HG03097 (cell line): ENCODE measurements at regions not wholly inside any gene's neighbourhood (a gene's known extent, or its start where the extent isn't known, plus 50 kb on each side); places are given as distances from the start of the nearest gene placed in this dataset.
A peak's percentile ranks its signal among the peaks of the same experiment; 100 is the strongest.

Experiments
- ATAC-seq: cut with Tn5 transposase; IDR thresholded peaks from one replicate; pipeline ENCODE4 v1.9.1; 2021; ENCODE audit not compliant: unreplicated experiment, low FRiP score

DNA sequence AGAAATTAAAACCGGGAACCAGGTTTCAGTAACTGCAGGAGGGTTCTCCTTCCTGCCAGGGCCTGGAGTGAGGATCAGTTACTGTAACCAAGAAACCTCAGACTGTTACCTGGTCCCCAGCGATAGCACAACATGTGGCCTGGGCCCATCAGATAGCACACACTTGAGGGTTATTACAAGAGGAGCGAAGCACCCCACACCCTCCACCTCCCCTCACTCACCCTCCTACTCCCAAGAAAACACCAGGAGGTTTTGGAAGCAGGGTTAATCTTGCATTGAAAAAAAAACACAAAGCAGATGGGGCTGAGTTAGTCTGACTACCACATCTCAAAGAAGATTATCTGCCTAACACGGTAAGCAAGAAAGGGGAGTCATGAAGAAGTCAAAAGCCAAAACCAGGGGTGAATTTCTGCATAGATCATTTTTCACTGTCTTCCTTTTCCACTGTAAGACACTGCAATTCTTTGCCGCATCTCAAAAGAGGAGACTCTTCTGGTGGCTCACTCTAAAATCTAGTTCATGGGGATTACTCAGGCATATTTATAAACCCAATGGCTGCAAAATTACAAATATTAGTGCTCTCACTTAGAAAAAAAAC is 75.9 kb upstream of the DOCK9 start:
- no peak for ATAC-seq

DNA sequence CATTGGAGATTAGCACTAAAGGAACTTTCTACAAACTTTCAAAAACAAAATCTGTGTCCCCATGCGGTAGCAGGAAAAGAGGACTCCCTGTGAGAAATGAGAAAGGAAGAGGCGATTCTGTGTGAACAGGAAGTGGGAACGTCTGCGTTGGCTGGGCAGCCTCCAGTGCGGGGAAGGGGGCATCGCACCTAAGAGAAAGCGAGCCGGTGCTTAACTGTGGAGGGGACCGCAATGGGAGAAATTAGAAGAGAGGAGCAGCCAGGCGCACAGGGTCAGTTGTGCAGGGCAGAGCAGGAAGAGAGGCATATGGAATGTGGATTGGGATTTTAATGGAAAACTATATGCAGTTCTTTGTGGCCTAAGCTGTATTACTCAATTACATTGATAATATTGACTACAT is 77.4 kb upstream of the DOCK9 start:
- no peak for ATAC-seq

DNA sequence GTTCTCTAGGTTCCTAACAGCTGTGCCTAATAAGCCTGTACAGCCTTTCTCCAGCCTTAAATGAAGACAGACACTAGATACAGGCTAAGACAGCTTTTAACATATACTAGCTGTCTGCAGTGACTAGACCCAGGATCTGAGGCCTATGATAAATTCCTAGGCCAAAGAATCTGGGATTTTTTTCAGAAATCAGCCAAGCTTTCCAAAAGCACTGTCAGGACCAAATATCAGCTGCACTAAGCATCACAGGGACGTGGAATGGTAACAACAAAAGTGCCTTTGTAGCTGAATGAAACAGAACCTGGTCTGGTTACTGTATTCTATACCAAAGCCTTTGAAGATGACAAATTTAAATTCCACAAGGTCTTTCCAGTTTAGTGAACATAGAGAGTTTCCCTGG is 77.9 kb upstream of the DOCK9 start:
- ATAC-seq: no peak

DNA sequence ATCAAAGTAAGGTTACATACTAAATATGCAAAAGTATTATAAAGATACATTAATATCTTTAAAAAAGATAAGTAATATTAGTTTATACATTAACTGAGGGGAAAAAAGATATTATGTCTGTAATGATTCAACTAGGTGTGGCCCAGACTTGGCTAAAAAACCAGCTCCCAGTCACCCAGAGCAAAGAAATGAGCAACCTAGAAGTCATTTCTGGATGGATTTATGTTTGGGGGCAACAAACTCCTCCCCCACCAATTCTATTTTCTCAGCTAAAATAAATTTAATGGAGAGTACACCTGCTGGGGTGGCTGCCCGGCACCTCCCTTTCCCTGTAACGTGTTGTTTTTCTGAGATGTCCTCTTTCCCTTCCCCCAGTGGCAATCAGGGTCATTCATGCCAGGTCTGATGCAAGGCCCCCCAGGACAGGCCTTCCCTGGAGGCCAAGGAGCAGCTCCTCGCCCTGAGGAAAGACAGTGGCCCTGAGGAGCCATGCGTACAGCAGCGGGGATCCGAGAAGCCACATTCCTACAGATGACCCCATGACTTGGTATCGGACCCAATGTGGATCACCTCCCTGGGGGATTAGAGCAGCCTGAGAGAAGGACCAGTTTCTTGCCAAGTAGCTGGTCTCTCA is 78.6 kb upstream of the DOCK9 start:
- ATAC-seq: no peak

DNA sequence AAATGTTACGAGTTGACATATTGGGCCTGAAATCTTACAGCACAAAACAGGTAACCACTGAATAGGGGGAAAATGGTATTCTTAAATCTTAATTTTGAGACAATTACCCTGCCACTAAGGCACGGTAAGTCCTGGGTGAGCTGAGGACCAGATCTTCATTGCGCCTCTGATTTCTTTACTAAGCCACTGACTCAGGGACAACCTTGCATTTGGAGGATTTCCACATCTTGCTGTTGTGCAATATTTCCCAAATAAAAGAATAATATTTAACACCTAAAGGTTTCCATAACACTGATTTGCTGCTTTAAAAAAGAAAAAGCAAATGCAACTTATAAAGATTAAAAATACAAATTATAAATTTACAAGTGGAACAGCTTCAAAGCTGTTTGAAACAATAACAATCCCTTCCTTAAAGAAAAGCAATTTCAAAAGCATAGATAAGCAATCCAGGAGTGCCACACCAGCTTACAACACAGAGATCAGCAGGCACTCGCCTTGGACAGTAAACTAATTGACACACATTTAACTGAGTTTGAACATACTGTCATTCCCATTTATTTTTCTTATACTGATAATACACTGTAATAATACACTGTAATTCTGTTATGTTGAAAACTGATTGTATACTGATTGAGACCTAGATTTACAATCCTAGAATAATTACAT is 79.6 kb upstream of the DOCK9 start:
- ATAC-seq: no peak

DNA sequence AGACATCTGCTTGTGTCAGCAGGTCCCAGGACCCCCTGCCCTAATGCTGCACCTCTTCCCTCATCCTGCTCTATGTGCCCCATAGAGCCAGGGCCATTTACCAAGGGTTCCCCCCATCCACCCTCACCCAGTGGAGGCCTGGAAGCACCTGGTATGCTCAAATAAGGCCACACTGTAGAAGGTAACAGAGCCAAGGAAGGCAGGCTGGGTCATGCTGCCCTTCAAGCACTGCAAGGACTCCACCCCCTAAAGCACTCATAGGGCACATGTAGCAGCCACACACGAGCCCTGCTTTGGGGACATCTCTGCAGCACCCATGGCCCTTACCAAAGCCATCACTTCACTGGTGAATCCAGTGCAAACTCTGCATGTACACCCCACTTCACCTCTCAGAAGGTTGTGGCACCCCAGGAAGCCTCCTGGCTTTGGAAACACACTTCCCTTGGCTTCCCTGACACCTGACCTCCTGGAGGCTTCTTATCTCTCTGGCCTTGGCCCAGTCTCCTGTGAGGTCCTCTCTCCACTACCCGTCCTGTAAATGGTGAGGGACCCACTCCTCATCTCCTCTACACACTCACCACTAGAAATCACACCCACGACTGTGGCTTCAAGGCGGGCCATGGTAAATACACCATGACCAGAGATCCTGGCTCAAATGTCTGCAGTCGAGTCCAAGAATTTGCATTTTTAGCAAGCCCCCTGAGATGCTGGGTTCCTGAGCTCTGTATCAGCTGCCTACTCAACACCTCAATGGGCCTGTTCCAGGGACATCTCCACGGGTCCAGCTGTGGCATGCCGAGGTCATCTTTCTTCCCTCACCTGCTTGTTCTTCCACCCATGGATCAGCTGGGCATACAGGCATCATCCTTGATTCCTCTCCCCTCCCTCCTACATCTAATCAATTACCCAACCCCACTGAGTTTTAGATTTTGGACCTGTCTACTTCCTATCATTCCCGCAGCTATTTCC is 80.9 kb upstream of the DOCK9 start:
- no peak for ATAC-seq

DNA sequence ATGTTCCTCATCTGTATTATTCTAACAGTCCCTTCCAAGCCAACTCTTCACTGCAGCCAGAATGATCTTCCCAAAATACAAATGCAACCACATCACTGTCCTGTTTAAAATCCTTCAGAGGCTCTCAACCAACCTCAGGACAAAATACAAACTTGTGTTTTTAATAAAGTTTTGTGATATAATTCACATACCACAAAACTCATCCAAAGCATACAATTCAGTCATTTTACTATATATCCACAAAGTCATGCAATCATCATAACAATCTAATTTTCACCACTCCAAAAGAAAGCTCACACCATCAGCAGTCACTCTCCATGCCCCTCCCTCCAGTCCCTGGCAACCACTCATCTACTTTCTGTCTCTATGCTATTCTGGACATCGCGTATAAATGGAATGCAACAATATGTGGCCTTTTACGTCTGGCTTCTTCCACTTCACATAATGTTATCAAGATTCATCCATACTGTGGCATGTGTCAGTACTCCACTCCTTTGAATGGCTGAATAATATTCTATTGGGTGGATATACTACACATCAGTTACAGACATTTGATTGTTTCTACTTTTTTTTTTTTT is 81.7 kb upstream of the DOCK9 start:
- no peak for ATAC-seq

DNA sequence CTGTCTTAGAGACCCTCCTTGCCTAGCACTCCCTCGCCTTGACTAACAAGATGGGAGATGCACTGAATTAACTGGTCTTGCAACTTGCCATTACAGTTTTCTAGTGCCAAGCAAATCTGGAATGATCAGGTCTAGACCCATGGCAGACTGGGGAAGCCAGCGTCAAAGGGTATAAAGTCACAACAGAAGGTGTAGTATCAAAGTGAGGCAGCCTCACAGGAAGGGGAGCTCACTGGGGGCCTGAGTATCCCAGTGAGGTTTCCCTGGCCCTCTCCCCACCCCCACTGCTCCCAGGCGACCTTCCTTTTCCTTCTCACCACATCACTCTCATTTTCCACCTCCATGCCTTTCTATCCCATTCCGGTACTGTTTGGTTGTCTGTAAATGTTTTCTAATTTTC is 83.5 kb upstream of the DOCK9 start:
- ATAC-seq: no peak

DNA sequence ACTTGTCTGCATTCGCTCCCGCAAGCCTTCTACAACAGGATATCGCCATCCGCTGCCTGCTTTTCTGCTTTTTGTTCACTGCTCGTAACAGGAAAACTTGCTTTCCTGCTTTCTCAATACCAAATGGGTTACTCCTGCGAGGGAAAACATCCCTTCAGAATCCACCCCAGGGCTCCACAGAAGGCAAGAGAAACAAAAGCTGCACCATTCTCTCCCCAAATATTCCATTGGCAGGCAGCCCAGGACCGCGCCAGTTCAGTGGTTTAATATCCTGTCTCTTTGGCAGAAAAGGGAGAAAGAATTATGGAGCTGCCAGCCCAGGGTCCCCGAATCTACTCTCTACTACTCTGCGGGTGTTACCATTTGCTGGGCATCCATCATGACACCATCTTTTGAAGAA is 84.7 kb upstream of the DOCK9 start:
- no peak for ATAC-seq

DNA sequence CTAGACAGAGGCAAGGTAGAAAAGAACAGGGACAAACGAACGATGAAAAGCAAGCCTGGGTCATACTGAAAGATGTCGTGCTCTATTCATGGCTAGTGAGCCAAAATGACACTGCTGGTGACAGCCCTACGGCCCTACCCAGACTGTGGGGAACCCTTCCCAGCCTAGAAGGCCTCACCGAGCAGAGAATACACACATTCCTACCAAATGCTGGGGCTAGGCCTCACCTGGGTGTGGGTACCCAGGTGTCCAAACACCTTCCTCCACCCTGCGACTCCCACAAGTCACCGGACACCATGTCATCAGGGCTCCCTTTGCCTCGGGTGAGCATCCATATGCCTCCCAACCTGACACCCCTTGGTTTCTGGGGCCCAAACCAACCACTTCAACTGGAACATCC is 85.3 kb upstream of the DOCK9 start:
- no peak for ATAC-seq

DNA sequence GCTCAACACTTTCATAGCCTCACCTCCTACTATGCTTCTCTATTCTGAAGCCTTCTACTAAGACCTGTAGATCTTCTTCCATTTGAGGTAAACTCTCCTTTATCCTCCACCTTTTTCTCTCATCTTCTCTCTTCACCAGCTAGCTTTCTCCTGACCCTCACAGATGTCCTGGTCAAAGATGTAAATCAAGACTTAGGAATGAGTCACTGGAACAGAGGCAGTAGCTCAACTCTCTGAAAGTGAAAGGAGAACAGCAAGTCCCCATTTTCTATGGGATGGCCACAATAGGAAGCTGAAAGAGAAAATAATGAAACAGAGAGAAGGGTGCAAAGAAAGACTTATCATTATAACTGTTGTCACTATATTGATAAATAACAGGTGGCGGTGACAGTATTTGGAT is 86.1 kb upstream of the DOCK9 start:
- peak; percentile 58 for ATAC-seq

DNA sequence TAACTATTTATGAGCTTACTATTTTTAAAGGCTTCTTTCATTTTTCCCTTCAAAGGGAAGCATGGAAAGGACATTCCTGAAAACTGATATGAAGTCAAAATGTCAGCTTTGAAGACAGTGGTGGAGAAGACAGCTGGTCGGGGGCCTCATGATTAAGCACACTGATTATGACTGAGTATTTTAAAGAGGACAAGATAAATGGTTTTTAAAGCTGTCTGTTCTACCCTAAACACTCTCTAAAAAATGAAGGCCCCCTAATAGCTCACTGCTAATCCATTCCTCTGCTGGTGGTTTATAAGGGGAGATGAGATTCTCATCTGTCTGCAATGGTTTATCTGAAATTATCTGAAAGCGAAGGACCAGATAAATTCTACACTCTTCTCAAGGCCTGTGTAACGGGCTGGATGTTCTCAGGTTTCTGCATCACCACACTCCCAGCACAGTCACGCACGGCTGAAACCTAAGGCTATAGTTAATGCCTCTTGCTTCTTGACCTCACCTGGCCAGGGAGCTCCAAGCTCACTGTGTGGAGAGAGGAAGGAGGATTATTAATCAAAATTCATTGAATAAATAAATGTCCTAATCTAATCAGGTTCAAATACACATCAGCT is 86.9 kb upstream of the DOCK9 start:
- no peak for ATAC-seq

DNA sequence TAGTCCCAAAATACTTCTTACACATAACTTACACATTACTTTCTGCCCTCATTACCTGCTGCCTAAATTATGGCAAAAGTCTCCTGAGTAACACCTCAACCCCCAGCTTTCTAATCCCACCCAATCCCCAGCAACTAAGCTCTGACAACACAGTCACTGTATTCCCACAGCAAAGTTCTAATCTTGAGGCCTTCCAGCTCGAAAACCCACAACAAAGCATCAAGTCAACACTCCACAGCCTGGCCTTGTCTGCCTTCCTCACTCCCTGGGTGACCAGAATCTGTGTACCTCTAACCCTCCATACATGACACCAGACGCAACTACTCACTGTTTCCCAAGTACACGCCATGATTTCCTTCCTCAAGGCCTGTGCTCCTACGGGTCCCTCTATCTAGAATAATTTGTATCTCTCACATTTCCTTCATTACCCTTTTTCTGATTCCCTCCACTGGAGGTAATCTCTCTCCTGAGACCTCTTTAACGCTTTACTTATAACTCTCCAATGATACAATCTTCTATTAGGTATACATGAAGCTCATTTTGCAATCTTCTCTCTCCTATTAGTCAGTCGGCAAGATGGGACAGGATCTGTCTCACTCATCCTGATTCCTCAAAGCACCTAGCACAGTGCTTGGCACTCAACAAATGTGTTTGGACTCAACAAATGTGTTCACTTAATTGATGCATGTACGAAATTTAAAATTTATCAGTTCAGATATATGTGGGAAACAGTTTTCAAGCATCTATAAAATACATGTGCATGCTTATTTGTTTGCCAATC is 87.6 kb upstream of the DOCK9 start:
- no peak for ATAC-seq

DNA sequence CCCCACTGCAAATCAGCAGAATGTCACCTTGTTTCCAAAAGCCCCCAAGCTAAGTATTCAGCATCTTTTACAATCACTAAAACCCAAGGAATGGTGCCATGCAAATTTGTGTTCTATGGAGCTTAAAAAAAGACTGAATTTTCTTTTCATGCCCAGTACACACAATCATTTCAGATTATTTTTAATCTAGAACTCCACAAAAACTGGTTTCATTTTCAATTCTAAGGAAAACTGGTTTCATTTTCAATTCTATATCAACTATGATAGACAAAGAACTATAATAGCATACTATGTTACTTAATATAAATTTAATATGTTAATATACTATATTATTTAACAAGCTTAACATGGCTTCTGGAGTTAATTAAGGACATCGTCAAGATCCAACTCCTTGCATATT is 88.4 kb upstream of the DOCK9 start:
- no peak for ATAC-seq

DNA sequence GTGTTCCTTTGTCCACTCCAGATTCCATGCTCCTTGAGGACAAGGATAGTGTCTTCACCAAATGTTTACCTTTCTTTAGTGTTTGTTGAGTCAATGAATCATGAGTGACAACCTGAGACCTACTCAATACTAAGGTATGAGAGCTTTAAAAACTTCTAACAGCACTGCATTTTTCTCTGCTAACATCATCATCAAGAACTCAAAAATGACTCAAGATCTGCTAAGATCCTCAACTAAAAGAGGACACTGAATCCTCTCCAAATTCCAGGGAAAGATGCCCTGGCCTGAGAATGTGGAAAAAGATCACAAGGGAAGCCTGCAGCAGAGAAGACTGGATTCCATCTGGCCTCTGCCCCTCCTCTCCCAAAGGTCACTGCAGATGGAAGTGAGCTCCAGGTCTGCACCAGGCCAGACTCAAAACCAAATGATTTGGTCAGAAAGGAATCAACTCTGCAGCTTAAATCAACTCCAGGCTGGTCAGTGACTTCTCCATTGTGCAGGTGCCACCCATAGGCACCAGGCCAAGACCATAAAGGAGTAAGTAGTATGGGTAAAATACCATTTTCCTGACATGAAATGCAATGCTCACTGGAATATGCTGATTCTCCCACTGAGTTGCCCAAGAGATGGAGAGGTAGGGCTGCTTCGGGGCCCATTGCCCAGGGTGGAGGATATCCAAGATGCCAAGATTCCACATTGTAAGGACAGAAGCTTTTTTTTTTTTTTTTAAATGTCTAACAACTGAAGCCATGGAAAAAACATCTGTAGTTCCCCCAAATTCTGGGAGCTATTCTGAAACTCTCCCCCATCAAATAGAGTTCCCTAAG is 89.5 kb upstream of the DOCK9 start:
- no peak for ATAC-seq

DNA sequence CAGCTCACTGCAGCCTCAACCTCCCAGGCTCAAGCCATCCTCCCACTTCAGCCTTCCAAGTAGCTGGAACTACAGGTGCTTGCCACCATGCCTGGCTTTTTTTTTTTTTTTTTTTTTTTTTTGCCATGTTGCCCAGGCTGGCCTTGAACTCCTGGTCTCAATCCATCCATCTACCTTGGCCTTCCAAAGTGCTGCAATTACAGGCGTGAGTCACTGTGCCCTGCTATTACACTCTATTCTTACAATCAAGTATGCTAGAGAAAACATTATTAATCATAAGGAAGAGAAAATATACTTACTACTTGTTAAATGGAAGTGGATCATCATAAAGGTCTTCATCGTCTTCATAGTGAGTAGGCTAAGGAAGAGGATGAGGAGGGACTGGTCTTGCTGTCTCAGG is 93.3 kb upstream of the DOCK9 start:
- ATAC-seq: no peak

DNA sequence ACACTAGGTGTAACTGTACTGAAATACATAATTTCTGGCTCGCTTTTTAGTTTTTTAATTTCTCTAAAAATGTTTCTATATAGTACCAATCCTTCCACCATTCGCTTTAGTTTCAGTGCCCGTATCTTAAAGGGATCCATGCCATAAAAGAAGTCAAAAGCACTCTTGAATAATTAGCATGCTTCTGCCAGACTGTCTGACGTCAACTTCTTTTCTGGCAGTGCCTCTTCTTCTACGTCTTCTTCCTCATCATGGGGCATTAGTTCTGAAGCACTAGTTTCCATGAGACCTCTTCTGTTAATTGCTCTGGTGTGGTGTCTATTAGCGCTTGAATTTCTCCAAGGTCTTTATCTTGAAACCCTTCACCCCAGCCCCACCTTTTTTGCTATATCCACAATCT is 93.8 kb upstream of the DOCK9 start:
- ATAC-seq: no peak

DNA sequence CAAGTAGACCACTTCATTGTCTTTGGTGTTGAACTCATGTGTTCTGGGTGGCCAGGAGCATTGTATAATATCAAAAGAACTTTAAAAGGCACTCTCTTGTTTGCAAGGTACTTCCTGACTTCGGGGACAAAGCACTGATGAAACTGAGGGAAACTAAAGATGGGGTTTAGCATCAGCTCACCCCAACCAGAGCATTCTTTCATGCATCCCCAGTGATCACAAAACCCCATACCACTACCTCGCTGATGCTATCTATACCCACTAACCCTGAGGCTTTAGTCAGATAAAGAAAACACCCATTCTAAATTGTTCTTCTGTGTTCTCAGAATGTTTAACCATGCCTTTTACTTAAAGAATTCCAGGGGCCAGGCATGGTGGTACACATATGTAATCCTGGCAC is 94.5 kb upstream of the DOCK9 start:
- no peak for ATAC-seq

DNA sequence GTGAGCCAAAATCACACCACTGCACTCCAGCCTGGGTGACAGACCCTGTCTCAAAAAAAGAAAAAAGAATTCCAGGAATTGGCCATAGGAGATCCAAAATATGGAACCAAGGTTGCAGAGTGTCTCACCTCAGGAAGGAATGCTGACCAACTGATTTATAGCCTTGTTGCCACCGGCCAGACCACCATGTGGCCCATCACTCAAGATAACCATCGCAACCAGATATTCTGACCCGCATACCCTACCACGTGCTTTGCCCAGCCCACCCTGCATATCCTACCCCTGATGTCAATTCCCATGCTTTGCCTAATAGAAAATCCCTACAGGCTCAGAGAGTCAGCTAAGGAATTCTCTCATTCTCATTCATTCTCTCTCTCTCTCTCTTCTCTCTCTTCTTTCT is 95.1 kb upstream of the DOCK9 start:
- ATAC-seq: no peak
